HG02840 (cell line): ENCODE measurements at regions not wholly inside any gene's neighbourhood (a gene's known extent, or its start where the extent isn't known, plus 50 kb on each side); places are given as distances from the start of the nearest gene placed in this dataset.
"Not testable (repeated sequence)": the region's sequence is repeated elsewhere in the genome, so short reads cannot be mapped to it uniquely, and the experiment has no call there.

Experiments used
- ATAC-seq: cut with Tn5 transposase; IDR thresholded peaks from one replicate; pipeline ENCODE4 v1.9.1; 2021; ENCODE audit warnings: mild to moderate bottlenecking, moderate library complexity, moderate number of reproducible peaks; ENCODE audit not compliant: unreplicated experiment, low FRiP score

DNA sequence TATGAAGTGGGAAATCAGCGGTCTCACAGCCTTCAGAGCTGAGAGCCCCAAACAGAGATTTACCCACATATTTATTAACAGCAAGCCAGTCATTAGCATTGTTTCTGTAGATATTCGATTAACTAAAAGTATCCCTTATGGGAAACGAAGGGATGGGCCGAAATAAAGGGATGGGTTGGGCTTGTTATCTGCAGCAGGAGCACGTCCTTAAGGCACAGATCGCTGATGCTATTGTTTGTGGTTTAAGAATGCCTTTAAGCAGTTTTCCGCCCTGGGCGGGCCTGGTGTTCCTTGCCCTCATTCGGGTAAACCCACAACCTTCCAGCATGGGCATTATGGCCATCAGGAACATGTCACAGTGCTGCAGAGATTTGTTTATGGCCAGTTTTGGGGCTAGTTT, 580.3 kb upstream of the CHD1 start:
- ATAC-seq = not testable (repeated sequence)

DNA sequence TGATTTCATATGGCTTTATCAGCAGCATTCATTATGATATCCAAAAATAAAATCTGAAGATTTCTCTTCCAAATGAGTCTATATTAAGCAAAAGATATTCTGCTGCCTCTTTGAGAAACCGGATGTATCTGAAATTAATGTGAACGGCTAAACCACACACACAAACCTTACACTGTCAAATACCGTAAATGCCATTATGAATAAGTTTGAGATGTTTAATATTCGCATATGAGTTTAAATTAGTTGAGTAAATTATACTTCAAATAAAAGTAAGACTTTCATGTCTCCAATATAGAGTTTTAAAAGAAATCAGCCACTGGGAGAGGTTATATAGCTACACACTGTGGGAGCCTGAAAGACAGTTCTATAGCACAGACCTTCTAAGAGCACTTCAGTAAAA, 566.6 kb upstream of the CHD1 start:
- ATAC-seq = not testable (repeated sequence)

DNA sequence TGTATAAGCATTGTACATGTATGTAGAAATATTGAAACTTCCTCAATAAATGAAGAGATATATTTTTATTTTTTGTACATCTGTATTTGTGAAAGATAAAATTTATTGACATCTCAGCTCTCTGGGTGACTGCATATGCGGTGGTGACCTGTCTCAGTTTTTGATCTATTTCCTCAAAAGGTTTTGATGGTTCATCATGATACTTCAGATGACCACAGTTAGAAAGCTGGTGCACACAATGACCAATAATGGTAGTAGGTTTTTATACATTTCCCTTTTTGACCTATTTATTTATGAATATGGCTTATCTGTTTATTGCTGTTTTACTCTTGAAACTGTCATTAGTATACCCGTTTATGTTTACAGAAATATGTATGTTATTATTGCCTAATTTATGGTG, 549.6 kb upstream of the CHD1 start:
- not testable (repeated sequence) for ATAC-seq

DNA sequence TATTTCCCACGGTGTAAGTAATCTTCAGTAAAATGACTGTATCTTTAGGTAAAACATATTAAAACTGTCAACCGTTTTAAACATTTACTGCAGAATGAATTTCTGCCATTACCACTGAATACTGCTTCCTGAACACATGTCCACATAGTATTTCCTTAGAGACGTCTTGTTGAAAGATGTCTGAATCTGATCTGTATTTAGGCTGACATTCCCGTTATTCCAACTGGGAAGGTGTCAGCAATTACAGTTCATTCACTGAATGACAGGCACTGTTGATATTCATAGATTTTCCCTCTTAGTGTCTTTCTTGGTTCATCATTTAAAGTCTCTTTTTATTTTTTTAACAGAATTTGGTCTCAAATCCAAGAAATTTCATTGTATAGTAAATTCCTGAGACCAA, 544.5 kb upstream of the CHD1 start:
- ATAC-seq = not testable (repeated sequence)

DNA sequence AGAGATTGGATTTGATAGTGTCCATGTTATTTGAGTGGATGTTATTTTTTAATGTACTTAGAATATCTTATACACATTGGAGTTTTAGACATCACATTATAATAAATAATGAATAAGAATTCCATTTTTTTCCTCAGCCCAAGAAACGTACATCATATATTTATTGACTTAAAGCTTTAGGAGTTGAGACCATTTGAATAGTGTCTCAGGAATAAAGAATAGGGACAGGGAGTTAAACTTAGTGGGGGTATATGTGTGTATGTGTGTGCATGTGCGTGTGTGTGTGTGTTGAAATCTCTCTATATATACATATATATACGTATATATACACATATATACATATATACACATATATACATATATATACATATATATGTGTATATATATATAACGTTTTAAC, 542.9 kb upstream of the CHD1 start:
- not testable (repeated sequence) for ATAC-seq

DNA sequence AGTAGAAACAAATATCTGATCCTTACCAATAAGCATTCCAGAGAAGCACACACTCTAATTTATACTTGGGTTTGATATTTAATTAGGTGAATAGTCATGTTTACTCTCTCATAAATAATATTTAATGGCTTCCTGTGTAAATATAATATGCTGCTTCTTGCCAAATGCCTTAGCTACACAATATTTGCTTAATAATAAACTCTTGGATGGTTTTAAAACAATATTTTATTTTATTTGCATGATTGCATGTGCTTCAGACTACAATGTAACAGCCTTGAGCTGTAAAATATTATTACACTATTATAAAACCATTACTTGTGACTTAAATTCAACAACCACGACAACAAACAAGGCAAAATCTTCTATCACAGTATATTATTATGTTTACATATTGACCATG, 542.4 kb upstream of the CHD1 start:
- ATAC-seq = not testable (repeated sequence)

DNA sequence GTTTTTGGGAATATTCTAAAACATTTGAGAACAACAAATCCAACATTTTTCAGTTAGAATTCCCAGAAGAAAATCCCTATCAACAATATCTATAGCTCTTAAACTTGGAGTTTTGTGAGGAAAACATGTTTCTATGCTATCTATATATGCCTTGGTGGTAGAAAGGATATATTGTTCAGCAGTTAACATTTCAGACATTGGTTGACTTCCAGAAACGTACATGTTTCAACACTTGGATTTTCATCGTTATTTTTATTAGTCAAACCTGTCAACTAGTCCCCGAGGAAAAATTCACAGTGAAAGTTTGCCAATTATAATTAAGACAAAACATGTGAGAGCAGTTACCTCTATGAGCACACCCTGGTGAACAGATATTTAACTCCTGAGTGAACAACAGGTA, 541.8 kb upstream of the CHD1 start:
- ATAC-seq = not testable (repeated sequence)

DNA sequence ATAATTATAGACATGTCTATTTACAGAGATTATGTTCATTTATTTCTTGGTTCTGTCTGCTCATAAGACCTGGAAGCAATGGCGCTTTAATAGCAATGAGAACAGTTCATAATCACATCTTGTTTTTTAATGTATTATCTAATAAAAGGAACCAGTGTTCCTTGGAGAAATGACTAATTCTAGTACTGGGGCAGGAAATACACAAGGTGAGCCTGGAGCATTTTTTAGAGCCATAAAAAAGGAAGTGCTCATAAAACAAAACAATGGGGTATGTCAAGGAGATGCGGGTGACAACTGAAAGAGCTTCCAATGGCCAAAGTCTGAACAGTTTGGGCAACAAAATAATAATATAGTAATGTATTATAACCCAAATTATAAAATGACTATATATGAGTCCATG, 531.9 kb upstream of the CHD1 start:
- no peak for ATAC-seq

DNA sequence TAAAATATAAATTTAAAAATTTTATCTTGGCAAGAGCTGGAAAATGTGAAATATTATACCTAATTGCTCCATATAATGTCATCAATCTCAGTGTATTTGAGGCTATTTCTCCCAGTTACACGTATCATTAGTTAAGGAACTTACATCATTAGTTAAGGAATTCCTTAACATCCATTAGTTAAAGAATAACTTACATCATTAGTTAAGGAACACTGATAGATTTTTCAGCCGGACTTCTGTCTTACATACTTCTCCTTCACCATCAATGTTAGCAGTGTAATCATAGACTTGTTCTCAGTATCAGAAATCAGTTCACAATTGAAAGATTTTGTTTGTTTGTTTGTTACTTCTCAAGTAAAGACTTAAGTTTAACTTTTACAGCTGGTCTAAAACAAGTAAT, 524.4 kb upstream of the CHD1 start:
- no peak for ATAC-seq

DNA sequence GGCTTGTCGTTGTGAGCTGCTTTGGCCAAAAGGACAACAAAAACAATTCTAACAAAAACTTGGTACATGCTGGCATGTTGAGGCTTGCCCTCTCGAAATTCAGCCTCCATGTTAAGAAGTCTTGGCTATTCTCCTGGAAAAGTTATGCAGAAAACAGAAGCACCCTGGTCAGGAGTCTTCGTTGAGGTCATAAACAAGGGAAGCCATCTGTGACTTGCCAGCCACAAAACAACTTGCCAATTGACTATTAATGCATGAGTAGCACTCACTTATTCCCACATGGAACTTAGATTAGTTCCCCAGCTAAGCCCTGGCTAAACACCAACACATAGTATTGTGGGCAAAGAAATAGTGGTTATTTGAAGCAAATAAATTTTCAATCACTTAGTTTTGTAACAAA, 521.0 kb upstream of the CHD1 start:
- no peak for ATAC-seq

DNA sequence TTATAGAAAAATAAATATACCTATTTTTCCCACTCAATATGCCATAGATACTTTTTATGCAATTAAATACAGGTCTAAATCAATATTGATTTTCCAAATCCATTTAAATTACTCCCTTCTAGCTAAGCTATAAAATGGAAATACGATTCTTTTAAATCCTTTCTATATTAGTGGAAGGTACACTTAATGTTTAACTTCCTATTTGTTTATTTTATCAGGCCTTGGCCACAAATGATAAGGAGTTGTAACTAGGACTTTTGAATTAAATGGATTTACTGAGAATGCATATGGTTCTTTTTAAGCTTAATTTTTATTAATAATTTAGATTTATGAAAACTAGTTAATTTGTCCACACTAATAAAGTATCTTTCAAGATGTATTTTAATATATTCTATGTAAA, 517.0 kb upstream of the CHD1 start:
- ATAC-seq = no peak

DNA sequence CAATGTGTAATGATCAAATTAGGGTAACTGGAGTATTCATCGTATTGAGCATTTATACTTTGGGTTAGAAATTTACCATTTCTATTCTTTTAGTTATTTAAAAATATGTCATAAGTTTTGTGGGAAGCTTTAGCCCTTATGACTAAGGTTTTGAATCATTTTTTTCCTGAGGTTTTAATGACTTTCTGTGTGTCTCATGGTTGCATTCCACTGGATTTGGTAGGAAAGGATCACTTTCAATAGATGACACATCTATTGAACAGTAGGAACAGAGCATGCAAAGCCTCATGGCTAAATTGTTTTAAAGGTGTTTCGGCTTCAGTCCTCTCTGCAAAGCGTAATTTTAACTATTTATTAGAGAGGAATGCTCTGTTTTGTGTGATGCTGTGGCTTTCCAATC, 512.4 kb upstream of the CHD1 start:
- ATAC-seq = no peak

DNA sequence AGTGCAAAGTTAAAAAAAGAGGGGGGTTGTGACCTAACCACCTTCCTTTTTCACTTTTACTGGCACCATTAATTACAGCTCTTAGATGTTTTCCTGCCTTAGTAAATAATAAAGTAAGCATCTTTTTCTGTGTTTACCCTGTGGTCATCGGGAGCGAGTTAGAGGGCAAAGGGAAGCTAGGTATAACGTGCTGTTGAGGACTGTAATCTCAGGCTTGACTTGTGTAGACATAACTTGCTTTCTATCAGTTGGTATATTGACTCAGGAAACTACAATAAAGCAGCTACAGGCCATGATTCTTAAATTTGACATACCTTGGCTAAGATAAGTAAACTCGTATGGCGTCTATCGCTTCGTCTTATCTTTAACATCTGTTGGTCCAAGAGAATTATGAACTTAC, 509.8 kb upstream of the CHD1 start:
- no peak for ATAC-seq

DNA sequence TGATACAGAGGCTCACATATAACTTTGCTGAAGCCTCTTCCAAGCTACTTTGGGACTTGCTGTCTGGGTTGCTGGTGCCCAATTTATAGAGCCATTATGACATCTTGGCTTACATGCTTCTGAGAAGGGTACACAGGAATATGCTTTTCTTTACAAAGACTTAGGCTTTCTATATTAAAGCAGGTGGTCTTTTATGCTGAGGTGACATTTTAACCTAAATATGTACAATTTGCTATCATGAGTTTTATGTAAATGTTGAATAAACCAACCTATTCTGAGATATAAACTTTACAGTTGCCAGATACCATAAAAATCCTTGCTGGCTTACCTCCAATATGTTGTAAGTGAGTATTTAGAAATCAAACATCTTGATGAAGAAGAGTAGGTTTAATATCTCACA, 509.2 kb upstream of the CHD1 start:
- ATAC-seq = no peak

DNA sequence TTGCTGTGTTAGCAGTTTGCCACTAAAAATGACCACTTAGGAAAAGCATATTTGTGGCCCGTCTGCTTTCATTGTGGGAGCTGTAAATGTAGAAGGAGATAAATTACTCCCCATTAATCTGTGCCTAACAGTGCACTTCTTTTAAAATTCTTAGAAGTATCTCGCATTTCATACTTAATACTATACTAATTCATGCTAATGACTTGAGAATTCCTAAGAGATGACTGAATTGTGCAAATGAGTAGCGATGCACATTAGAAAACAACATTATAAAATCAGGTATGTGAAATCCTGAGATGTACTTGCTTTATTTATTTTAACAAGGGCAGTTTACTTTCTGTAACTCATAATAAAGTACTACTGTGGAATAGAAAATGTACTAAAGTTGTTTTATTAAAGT, 494.6 kb upstream of the CHD1 start:
- ATAC-seq = not testable (repeated sequence)

DNA sequence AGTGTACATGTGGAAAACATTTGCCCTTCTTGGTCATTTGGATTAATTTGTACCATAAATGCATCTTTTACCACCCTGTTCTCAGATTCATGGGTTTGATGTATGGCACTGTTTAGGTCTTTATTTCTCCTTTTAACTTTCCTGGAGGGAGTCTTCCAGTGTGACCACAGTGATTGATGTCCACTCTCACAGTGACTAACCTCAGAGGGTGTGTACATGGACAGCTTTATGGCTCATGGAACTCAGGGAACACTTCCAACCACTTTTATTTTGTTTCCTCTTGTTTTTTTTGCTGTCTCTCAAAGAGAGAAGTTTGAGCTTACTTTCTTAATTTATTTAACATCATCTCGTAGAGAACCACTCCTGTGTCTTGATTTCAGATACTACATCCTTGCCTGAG, 489.8 kb upstream of the CHD1 start:
- not testable (repeated sequence) for ATAC-seq

DNA sequence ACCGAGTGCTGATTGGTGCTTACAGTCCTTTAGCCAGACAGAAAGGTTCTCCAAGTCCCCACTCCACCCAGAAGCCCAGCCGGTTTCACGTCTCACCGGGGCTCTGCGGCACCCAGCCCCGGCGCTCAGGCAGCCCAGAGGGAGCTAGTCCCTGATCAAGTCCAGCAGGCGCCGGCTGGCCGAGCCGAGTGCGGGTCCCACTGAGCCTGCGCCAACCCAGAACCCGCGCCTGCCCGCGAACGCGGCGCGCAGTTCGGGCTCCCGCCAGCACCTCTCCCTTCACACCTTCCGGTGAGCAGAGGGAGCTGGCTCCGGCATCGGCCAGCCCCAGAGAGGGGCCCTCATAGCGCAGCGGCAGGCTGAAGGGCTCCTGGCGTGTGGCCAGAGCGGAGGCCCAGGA, 481.6 kb upstream of the CHD1 start:
- ATAC-seq = not testable (repeated sequence)

DNA sequence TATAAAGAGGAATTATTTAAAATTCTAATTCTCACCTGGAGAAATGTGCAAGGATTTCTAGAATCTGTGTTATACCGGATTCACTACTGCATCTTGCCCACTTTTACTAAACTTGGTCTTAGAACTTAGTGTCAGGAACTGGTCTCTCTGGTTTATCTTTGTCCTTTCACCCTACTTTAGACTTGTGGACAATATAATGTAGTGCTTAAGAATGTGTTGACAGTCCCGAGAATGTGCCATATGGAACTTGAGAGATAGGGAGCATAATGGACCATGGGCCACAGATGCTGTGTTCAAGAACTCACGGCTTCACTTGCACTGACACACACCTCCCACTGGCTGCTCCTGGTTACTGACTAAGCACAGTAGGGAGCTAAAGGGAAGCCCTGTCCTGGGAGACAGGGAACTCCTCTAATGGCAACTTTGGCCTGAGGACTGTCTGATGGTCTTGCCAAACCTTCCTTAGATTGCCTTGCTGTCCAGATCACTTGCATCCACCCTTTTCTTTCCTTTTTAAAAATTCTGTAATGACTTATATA, 476.0 kb upstream of the CHD1 start:
- not testable (repeated sequence) for ATAC-seq

DNA sequence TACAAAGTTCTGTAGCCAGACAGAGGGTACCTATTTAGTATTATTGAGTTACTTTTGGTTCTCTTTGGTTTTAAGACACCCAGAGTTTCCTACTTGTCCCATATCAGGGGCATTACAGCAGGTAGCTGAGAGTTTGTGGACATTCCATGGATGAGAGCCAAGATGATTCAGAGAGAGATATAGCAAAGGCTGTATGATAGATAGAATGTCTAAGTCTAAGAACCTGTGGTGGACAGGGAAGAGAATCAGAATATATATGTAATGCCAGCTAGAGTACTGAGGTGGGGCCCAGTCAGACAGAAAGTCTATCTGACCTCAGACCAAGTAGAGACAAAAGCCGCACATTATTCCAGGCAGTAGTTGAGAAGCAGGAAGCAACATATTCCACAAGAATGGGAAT, 471.8 kb upstream of the CHD1 start:
- not testable (repeated sequence) for ATAC-seq

DNA sequence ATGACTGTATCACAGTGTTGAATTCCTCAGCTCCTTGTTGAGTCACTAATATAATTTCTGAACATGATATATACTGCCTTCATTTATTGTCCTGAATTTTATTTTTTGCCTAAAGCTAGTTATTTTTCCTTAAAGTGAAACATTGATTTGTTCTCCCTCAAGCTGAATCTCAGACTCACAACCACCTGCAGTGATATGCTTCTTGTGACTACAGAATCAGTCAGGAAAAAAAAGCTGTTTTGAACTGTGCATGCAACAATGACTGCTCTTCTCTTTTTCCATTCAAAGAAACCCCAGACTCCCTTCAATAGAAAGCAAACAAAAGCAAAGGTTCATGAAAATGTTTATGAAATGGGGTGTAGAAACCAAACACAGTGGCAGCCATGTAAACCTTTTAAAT, 470.2 kb upstream of the CHD1 start:
- no peak for ATAC-seq

DNA sequence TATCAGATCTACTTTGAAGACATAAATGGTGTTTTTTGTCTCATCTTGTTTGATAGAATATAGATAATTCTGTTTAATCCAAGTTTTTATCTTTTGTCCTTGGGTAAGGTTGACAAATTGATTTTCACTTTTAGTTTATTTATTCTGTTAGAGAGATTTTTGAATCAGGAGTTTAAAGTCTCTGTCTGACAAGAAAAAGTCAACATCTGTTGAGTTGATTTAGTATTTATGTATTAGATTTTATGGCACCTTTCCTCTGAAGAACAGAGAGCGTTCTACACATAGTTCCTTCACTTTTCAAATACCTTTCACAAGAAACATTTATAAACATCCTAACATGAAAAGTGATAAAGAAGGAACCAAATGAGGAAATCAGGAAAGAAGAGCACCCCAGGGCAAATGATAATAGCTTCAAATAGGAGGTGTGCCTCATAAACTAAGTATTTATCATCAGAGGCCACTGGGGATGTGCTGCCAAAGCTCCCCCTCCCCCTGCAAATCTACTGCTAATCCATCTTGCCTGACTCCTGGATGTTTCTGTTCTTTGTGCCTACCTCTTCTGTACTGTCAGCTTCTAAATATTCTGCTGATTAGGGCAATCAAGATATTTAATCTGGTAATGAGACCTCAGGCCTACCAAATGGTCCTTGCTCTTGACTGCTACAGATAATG, 457.7 kb upstream of the CHD1 start:
- ATAC-seq = no peak

DNA sequence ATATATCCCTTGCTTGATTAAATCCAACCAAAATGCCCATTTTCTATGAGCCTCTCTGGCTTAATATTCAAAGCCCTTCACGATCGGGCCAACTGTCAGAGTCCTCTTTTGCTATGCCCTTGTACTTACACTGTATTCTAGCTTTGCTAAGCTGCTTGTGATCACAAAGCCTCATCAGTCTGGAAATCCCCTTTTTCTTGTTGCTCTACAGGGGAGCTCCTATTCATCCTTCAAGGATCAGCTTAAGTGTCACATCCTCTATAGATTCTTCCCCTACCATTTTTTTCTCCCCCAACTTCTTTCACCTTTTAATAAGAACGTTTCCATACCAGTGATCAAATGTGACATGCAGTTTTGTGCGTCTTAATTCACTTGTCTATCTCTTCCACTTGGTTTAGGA, 450.4 kb upstream of the CHD1 start:
- no peak for ATAC-seq

DNA sequence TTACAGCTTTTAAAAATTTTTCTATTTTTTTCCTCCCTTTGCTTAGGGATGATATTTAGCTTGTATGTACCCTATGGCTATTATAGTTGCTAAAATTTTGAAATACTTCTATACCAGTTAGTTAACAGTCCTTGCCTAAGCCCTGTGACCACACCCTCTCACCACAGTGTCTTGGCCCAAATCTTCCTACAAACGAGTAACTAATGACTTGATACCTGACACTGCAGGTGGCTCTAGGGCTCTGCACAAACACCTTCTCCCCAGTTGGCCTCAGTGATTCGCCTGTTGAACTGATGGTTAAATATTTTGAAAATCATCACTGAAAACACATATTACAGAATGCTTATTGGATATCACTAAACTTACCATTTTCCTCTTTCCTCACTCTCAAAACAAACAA, 449.6 kb upstream of the CHD1 start:
- no peak for ATAC-seq
